ENCODE measurements at regions not wholly inside any gene's neighbourhood (a gene's known extent, or its start where the extent isn't known, plus 50 kb on each side); places are given as distances from the start of the nearest gene placed in this dataset.

DNA sequence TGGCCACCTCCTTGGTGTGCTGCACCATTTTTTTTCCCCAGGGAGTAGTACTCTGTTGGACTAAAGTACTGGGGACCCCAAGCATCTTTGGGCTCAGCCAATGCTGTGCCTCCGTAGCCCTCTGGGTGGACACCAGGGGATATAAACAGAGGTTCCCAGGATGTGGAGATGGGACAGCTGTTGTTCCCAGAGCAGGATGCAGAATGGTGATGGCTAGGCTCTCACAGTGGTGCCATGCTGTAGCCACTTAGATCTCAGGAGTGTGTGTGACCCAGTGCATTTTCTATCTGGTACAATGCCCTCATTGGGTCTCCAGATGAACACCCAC lies 50.9 kb upstream of the SCIN start:
- H3K4me2 ChIP-seq (ENCODE audit: low read length) = no peak overlapping the region
- H4K20me1 ChIP-seq (ENCODE audit: low read length) = no peaks in the 10 kb centered on the region
- no peaks in the 10 kb centered on the region for H3F3A ChIP-seq (ENCODE audit: low read length, unreplicated experiment)
- H3K36me3 ChIP-seq (ENCODE audit: low read depth, low read length) = no peaks in the 10 kb centered on the region
- DNase-seq = no peak
- no peak overlapping the region for H2AFZ ChIP-seq (ENCODE audit: low read length)
- H3K27ac ChIP-seq (ENCODE audit: low read length) = no peak overlapping the region
- H3K9ac ChIP-seq (ENCODE audit: low read length) = no peak overlapping the region
- no peaks in the 10 kb centered on the region for H3K4me1 ChIP-seq (ENCODE audit: insufficient read depth, low read length)
- intact Hi-C loops (cut with micrococcal nuclease) = loop anchor here (5.0 kb wide), 1 partner anchor 743 kb away; no protein-coding TSS in a partner anchor
- no peaks in the 10 kb centered on the region for H3K27me3 ChIP-seq (ENCODE audit: low read length)
- no peak for ATAC-seq
- ChIA-PET CTCF (interaction anchor here (0.6 kb wide), 2 partner anchors 61 to 102 kb away, joined by 3 to 4 read pairs; no protein-coding TSS in a partner anchor), POLR2A (ENCODE audit: unreplicated experiment) (no interaction called here)
- no peaks in the 10 kb centered on the region for H3K79me2 ChIP-seq (ENCODE audit: low read length)
- no peaks in the 10 kb centered on the region for H3K9me2 ChIP-seq (replicated peaks; ENCODE audit: low read length)
- H3K4me3 ChIP-seq (ENCODE audit: low read length) = no peak overlapping the region
- H3K9me3 ChIP-seq (ENCODE audit: low read length) = no peaks in the 10 kb centered on the region
- TF ChIP-seq, protein P1, sequence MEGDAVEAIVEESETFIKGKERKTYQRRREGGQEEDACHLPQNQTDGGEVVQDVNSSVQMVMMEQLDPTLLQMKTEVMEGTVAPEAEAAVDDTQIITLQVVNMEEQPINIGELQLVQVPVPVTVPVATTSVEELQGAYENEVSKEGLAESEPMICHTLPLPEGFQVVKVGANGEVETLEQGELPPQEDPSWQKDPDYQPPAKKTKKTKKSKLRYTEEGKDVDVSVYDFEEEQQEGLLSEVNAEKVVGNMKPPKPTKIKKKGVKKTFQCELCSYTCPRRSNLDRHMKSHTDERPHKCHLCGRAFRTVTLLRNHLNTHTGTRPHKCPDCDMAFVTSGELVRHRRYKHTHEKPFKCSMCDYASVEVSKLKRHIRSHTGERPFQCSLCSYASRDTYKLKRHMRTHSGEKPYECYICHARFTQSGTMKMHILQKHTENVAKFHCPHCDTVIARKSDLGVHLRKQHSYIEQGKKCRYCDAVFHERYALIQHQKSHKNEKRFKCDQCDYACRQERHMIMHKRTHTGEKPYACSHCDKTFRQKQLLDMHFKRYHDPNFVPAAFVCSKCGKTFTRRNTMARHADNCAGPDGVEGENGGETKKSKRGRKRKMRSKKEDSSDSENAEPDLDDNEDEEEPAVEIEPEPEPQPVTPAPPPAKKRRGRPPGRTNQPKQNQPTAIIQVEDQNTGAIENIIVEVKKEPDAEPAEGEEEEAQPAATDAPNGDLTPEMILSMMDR (conservative IDR thresholded peaks at IDR 0.05; ENCODE audit: low read depth, low read length) = no peak
- no peak for TF ChIP-seq EZH2 (IDR thresholded peaks at IDR 0.05; ENCODE audit: low read length, unreplicated experiment)
- no peak for TF ChIP-seq EZH2phosphoT487 (IDR thresholded peaks at IDR 0.05; ENCODE audit: borderline replicate concordance, low read length)
- no TSS peak for BruUV-seq (replicated peaks)

Measured in PC-3 (cell line).